ENCODE measurements at regions not wholly inside any gene's neighbourhood (a gene's known extent, or its start where the extent isn't known, plus 50 kb on each side); places are given as distances from the start of the nearest gene placed in this dataset.

DNA sequence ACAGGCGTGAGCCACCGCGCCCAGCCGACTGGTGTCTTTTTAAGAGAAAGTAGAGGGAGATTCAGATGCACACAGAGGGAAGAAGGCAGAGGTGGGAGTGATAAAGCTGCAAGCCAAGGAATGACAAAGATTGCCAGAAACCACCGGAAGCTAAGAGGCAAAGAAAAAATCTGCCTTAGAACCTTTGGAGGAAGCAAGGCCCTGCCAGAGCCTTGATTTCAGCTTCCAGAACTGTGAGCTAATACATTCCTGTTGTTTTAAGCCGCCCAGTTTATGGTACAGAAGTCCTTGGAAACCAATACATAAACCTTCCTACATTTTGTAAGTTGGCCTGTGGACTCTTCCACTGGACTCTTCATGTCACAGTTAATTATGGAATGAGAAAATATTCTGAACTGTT lies 71.7 kb upstream of the SOX21 start:
- Histone ChIP-seq H3K4me3 (no peak overlapping the region), H3K27ac (no peak overlapping the region), H3K9me3 (peaks cover 0 to 8% (median 0%) of the 10 kb centered on the region in 3 donors), H3K36me3 (no peaks in the 10 kb centered on the region), H3K4me1 (no peaks in the 10 kb centered on the region), H3K27me3 (no peaks in the 10 kb centered on the region)
- no peak for TF ChIP-seq POLR2A (IDR thresholded peaks at IDR 0.05)
- no peak for TF ChIP-seq CTCF (IDR thresholded peaks at IDR 0.05)
- DNase-seq, result no peak
- 63 to 96% methylated on average over 3 to 6 of the region's 6 CpGs for WGBS, 2 donors
- intact Hi-C loops (cut with DNase I), result no loop called here

DNA sequence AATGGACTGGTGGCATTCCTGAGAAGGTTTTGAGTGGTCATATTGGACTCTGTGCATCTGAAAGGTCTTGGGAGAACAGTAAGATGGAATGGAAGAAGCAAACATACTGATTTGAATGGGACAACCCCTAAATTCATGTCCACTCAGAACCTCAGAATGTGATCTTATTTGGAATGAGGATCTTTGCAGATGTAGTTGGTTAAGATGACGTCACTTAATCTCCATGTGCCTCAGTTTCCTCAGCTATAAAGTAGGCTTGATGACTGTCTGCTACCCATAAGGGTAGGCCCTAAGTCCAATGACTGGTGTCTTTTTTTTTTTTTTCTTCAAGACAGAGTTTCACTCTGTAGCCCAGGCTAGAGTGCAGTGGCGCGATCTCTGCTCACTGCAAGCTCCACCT lies 71.1 kb upstream of the SOX21 start:
- TF ChIP-seq CTCF (IDR thresholded peaks at IDR 0.05) (no peak), POLR2A (IDR thresholded peaks at IDR 0.05) (no peak)
- no peak for DNase-seq

DNA sequence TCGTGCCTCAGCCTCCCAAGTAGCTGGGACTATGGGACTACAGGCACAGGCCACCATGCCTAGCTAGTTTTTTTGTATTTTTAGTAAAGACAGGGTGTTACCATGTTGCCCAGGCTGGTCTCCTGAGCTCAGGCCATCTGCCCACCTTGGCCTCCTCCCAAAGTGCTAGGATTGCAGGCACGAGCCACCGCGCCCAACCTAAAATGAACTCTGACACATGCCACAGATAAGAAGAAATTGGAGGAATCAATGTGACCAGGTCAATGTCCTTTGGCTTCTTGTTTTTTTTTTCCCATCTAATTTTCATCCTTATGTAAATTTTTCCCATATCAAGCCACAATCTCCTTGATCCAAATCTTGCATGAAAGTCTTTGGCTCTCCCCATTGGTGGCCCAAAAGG lies 68.1 kb upstream of the SOX21 start:
- no peak for DNase-seq
- intact Hi-C loops (cut with DNase I), result no loop called here
- WGBS, 2 donors, result 82 to 100% methylated on average over 4 of the region's 4 CpGs

More for the DNA sequence above, 71.1 kb upstream of the SOX21 start:
- intact Hi-C loops (cut with DNase I), result no loop called here
- Histone ChIP-seq H3K9me3 (peaks cover 0 to 8% (median 0%) of the 10 kb centered on the region in 3 donors), H3K4me1 (no peaks in the 10 kb centered on the region), H3K27me3 (no peaks in the 10 kb centered on the region), H3K4me3 (no peak overlapping the region), H3K27ac (no peak overlapping the region), H3K36me3 (no peaks in the 10 kb centered on the region)
- 91 to 98% methylated on average over 3 of the region's 3 CpGs for WGBS, 2 donors

GRCh38 chr13:94778986-94779385 lies 66.6 kb upstream of the SOX21 start:
- DNase-seq, result no peak
- intact Hi-C loops (cut with DNase I), result no loop called here
- 68 to 73% methylated on average over 5 of the region's 5 CpGs for WGBS, 2 donors

More for the DNA sequence above, 68.1 kb upstream of the SOX21 start:
- TF ChIP-seq CTCF (IDR thresholded peaks at IDR 0.05) (no peak), POLR2A (IDR thresholded peaks at IDR 0.05) (no peak)
- no peak overlapping the region for H3K4me3 ChIP-seq
- no peaks in the 10 kb centered on the region for H3K27me3 ChIP-seq
- H3K4me1 ChIP-seq, result no peaks in the 10 kb centered on the region
- peaks cover 0 to 8% (median 0%) of the 10 kb centered on the region in 3 donors for H3K9me3 ChIP-seq
- H3K36me3 ChIP-seq, result no peaks in the 10 kb centered on the region
- no peak overlapping the region for H3K27ac ChIP-seq

GRCh38 chr13:94778585-94778984 lies 66.2 kb upstream of the SOX21 start:
- Histone ChIP-seq H3K4me3 (no peak overlapping the region), H3K27ac (no peak overlapping the region), H3K9me3 (peaks cover 0 to 8% (median 0%) of the 10 kb centered on the region in 3 donors), H3K4me1 (no peaks in the 10 kb centered on the region), H3K36me3 (no peaks in the 10 kb centered on the region), H3K27me3 (no peaks in the 10 kb centered on the region)
- intact Hi-C loops (cut with DNase I), result no loop called here
- no peak for DNase-seq
- TF ChIP-seq CTCF (IDR thresholded peaks at IDR 0.05), result no peak

More at GRCh38 chr13:94778986-94779385, 66.6 kb upstream of the SOX21 start:
- Histone ChIP-seq H3K4me3 (no peak overlapping the region), H3K4me1 (no peaks in the 10 kb centered on the region), H3K9me3 (peaks cover 0 to 8% (median 0%) of the 10 kb centered on the region in 3 donors), H3K27ac (no peak overlapping the region), H3K36me3 (no peaks in the 10 kb centered on the region), H3K27me3 (no peaks in the 10 kb centered on the region)
- no peak for TF ChIP-seq POLR2A (IDR thresholded peaks at IDR 0.05)
- no peak for TF ChIP-seq CTCF (IDR thresholded peaks at IDR 0.05)

Measured in esophagus squamous epithelium (tissue), 5 donors.